ENCODE measurements at regions not wholly inside any gene's neighbourhood (a gene's known extent, or its start where the extent isn't known, plus 50 kb on each side); places are given as distances from the start of the nearest gene placed in this dataset.

DNA sequence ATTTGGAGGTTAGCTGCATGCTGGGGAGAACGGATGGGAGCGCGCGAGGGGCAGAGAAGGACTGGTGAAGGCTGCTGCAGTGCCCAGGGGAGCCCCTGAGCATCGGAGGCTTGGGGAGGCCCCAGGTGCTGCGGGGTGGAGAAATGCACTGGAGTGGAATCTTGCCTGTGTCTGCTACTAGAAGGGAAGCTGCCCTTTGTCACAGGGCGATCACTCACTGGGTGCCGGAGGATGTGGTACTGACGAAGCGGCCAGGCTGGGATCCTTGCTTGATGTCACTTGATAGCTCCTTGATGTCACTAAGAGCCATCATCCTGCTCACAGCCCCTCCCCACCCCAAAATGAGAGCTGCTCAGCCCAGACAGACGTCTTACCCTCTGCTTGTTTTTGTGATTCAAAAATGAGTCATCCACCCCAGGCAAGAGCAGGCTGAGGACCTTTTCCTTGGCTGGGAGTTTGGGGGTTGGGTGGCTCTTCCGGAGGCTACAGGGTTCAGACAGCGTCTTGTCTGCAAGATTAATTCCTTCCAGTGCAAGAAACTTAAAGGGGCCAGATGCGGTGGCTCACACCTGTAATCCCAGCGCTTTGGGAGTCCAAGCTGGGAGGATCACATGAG lies 62.6 kb upstream of the PMEPA1 start:
- Histone ChIP-seq H3K9me3 (ENCODE audit: control insufficient read depth, insufficient read depth, low read length) (no peaks in the 10 kb centered on the region), H3K18ac (ENCODE audit: low read depth, low read length) (no peak overlapping the region), H2AK9ac (replicated peaks; ENCODE audit: low read depth, low read length, poor library complexity) (no peak overlapping the region), H3K56ac (ENCODE audit: extremely low read depth, insufficient read depth, low read length) (no peak overlapping the region), H3K36me3 (ENCODE audit: control insufficient read depth, insufficient read depth, low read length) (no peaks in the 10 kb centered on the region), H3K23ac (ENCODE audit: low read depth, low read length) (no peak overlapping the region), H4K8ac (ENCODE audit: low read depth in 2 of 2, low read length in 2 of 2) (no peak overlapping the region), H2BK5ac (ENCODE audit: low read depth, low read length, poor library complexity, severe bottlenecking) (no peak overlapping the region), H4K5ac (ENCODE audit: low read depth, low read length) (no peak overlapping the region), H3K4ac (ENCODE audit: low read depth, low read length) (no peak overlapping the region), H3K79me1 (ENCODE audit: low read depth in 1 of 2, low read length in 2 of 2) (no peaks in the 10 kb centered on the region), H3K27me3 (ENCODE audit: control insufficient read depth, insufficient read depth, low read length) (peaks cover 3% of the 10 kb centered on the region; the same call in 1 of the 2 replicates), H3K14ac (replicated peaks; ENCODE audit: low read depth, low read length) (no peak overlapping the region), H4K91ac (ENCODE audit: insufficient read depth, low read depth, low read length) (no peak overlapping the region), H3K27ac (ENCODE audit: insufficient read depth, low read length) (no peak overlapping the region), H2AK5ac (ENCODE audit: low read depth, low read length) (no peak overlapping the region), H2BK120ac (ENCODE audit: low read depth, low read length) (no peak overlapping the region), H2AFZ (replicated peaks; ENCODE audit: low read length, poor library complexity) (no peak overlapping the region), H4K20me1 (ENCODE audit: insufficient read depth, low read length) (no peaks in the 10 kb centered on the region), H3K9ac (ENCODE audit: low read depth, low read length) (no peak overlapping the region), H3K4me2 (ENCODE audit: low read depth, low read length) (no peak overlapping the region), H2BK20ac (ENCODE audit: low read depth, low read length) (no peak overlapping the region), H2BK15ac (ENCODE audit: low read depth, low read length) (no peak overlapping the region), H3K4me3 (ENCODE audit: insufficient read depth, low read depth, low read length) (no peak overlapping the region), H3K9me1 (ENCODE audit: insufficient read depth, low read length) (no peaks in the 10 kb centered on the region; the same call in 1 of the 2 replicates), H3K4me1 (ENCODE audit: control insufficient read depth, insufficient read depth, low read length) (no peaks in the 10 kb centered on the region)
- WGBS, 2 experiments (ENCODE audit: extremely low coverage in 2 of 2, insufficient read length in 1 of 2) = 93% methylated on average over 7 of the region's 15 CpGs; no CpG with 5 or more reads in 1 of the 2 experiments
- intact Hi-C loops (cut with micrococcal nuclease) = no loop called here
- CTCF ChIA-PET = no interaction called here
- in situ Hi-C loops (cut with MboI; ENCODE audit: low sequenced_read_pairs) = no loop called here
- TF ChIP-seq FOS (IDR thresholded peaks at IDR 0.05; ENCODE audit: low read depth, low read length) = peak; percentile 77
- no peak for TF ChIP-seq CHD1 (IDR thresholded peaks at IDR 0.05; ENCODE audit: low read depth, low read length)
- no peak for TF ChIP-seq RFX5 (IDR thresholded peaks at IDR 0.05; ENCODE audit: low read depth, low read length)
- peak; percentile 36; the same call in 1 of the 2 replicates for TF ChIP-seq MAZ (IDR thresholded peaks at IDR 0.05; ENCODE audit: borderline replicate concordance, low read depth, low read length)
- dilution Hi-C loops (cut with HindIII; ENCODE audit: low sequenced_read_pairs, unreplicated experiment) = no loop called here
- POLR2A ChIA-PET (ENCODE audit: unreplicated experiment) = no interaction called here
- peak; percentile 93 for ATAC-seq (ENCODE audit: low read depth)
- BruUV-seq (replicated peaks) = no TSS peak
- peak; percentile 64 for DNase-seq

Data from IMR-90 (cell line).